SU-DHL-6 (cell line): ENCODE measurements at regions not wholly inside any gene's neighbourhood (a gene's known extent, or its start where the extent isn't known, plus 50 kb on each side); places are given as distances from the start of the nearest gene placed in this dataset.

ENCODE experiments used
- H2AFZ ChIP-seq: fragments of 200-600 bp; sonication (generic); 2 replicates; pipeline ENCODE4 v1.6.1; 2014; ENCODE audit warnings: low read depth, mild to moderate bottlenecking, moderate library complexity, mixed read lengths, antibody characterized with exemption, low read length; ENCODE audit not compliant: severe bottlenecking
- H3F3A ChIP-seq: fragments of 200-600 bp; shearing (Covaris generic); 2 replicates; pipeline ENCODE4 v1.6.0; 2016; ENCODE audit warnings: antibody characterized with exemption, mild to moderate bottlenecking; ENCODE audit not compliant: insufficient read depth
- H3K27ac ChIP-seq: fragments of 200-600 bp; sonication (generic); 2 replicates; pipeline ENCODE4 v1.5.1; 2016; ENCODE audit warnings: low read depth, mild to moderate bottlenecking, low read length, moderate library complexity, mixed read lengths
- H3K27me3 ChIP-seq: fragments of 200-600 bp; sonication (generic), shearing (Covaris generic); 2 replicates; pipeline ENCODE4 v1.6.0; 2014; ENCODE audit warnings: mild to moderate bottlenecking, low read length
- H3K36me3 ChIP-seq: fragments of 200-600 bp; sonication (generic); 2 replicates; pipeline ENCODE4 v1.6.1; 2014; ENCODE audit warnings: mild to moderate bottlenecking, low read length, mixed read lengths
- H3K4me2 ChIP-seq: fragments of 300-600, 200-600 bp; shearing (Covaris generic), sonication (generic); 2 replicates; pipeline ENCODE4 v1.6.0; 2014; ENCODE audit warnings: low read length, low read depth, mild to moderate bottlenecking; ENCODE audit not compliant: poor library complexity, severe bottlenecking
- H3K4me3 ChIP-seq: fragments of 200-600 bp; sonication (generic); 2 replicates; pipeline ENCODE4 v1.5.1; 2014; ENCODE audit warnings: antibody characterized with exemption, low read length, mild to moderate bottlenecking, mixed read lengths; ENCODE audit not compliant: insufficient read depth, poor library complexity, severe bottlenecking
- H3K79me2 ChIP-seq: fragments of 200-600 bp; sonication (generic); 2 replicates; pipeline ENCODE4 v1.6.1; 2014; ENCODE audit warnings: mild to moderate bottlenecking, low read length, moderate library complexity; ENCODE audit not compliant: insufficient read depth
- H3K9ac ChIP-seq: fragments of 200-600 bp; sonication (generic); 2 replicates; pipeline ENCODE4 v1.7.0; 2014; ENCODE audit warnings: mild to moderate bottlenecking, low read length
- H3K9me2 ChIP-seq: fragments of 200-600 bp; sonication (generic); replicated peaks from 2 replicates; pipeline ENCODE4 v1.6.1; 2014; ENCODE audit warnings: low read length; ENCODE audit not compliant: insufficient read depth
- H3K9me3 ChIP-seq: fragments of 200-600 bp; sonication (generic); 2 replicates; pipeline ENCODE4 v1.6.1; 2014; ENCODE audit warnings: low read length, mixed read lengths; ENCODE audit not compliant: insufficient read depth
- H4K20me1 ChIP-seq: fragments of 200-600 bp; sonication (generic); 2 replicates; pipeline ENCODE4 v1.6.1; 2014; ENCODE audit warnings: low read depth, mild to moderate bottlenecking, antibody characterized with exemption, low read length, moderate library complexity, mixed read lengths
- CTCF ChIP-seq: fragments of 200-600 bp; sonication (generic); IDR thresholded peaks from one replicate; pipeline ENCODE4 v1.5.1; 2017; ENCODE audit warnings: antibody characterized with exemption, mild to moderate bottlenecking, low read length, moderate library complexity; ENCODE audit not compliant: insufficient read depth, poor library complexity, severe bottlenecking
- EZH2phosphoT487 ChIP-seq: fragments of 200-600 bp; sonication (generic), shearing (Covaris generic); conservative IDR thresholded peaks from 2 replicates; pipeline ENCODE4 v1.6.1; 2018; ENCODE audit warnings: mild to moderate bottlenecking, antibody characterized with exemption, low read length, moderate library complexity, mixed read lengths

- H3F3A ChIP-seq = no peaks in the 10 kb centered on the region
- TF ChIP-seq CTCF (no peak), EZH2phosphoT487 (no peak)
- no peak overlapping the region for H3K4me3 ChIP-seq
- H4K20me1 ChIP-seq = no peaks in the 10 kb centered on the region
- no peak overlapping the region for H3K9ac ChIP-seq
- H3K27me3 ChIP-seq = no peaks in the 10 kb centered on the region; the same call in 1 of the 2 replicates
- H3K9me3 ChIP-seq = no peaks in the 10 kb centered on the region
- no peak overlapping the region for H3K27ac ChIP-seq
- H2AFZ ChIP-seq = no peak overlapping the region
- no peaks in the 10 kb centered on the region for H3K9me2 ChIP-seq
- no peaks in the 10 kb centered on the region for H3K36me3 ChIP-seq
- H3K4me2 ChIP-seq = no peak overlapping the region
- H3K79me2 ChIP-seq = no peaks in the 10 kb centered on the region
These were observed 432.0 kb downstream of the SETD4 start for GRCh38 chr21:35628316-35628715.

GRCh38 chr21:35627462-35627861, 432.9 kb downstream of the SETD4 start:
- Histone ChIP-seq H3K9me2 (no peaks in the 10 kb centered on the region), H3K4me2 (no peak overlapping the region), H4K20me1 (no peaks in the 10 kb centered on the region), H2AFZ (no peak overlapping the region), H3K27me3 (no peaks in the 10 kb centered on the region; the same call in 1 of the 2 replicates), H3K27ac (no peak overlapping the region), H3K36me3 (no peaks in the 10 kb centered on the region), H3F3A (no peaks in the 10 kb centered on the region), H3K9me3 (no peaks in the 10 kb centered on the region), H3K4me3 (no peak overlapping the region), H3K79me2 (no peaks in the 10 kb centered on the region), H3K9ac (no peak overlapping the region)
- TF ChIP-seq CTCF (no peak), EZH2phosphoT487 (no peak)

- H2AFZ ChIP-seq = no peak overlapping the region
- no peaks in the 10 kb centered on the region for H4K20me1 ChIP-seq
- TF ChIP-seq EZH2phosphoT487 (no peak), CTCF (no peak)
- no peaks in the 10 kb centered on the region for H3K9me3 ChIP-seq
- no peaks in the 10 kb centered on the region for H3F3A ChIP-seq
- H3K4me2 ChIP-seq = no peak overlapping the region
- H3K79me2 ChIP-seq = no peaks in the 10 kb centered on the region
- H3K27me3 ChIP-seq = no peaks in the 10 kb centered on the region; the same call in 1 of the 2 replicates
- no peak overlapping the region for H3K4me3 ChIP-seq
- no peak overlapping the region for H3K9ac ChIP-seq
- H3K9me2 ChIP-seq = no peaks in the 10 kb centered on the region
- no peak overlapping the region for H3K27ac ChIP-seq
- no peaks in the 10 kb centered on the region for H3K36me3 ChIP-seq
These were observed 434.8 kb downstream of the SETD4 start for GRCh38 chr21:35625576-35625975.
